Breast epithelium (tissue), 3 donors: ENCODE measurements at regions not wholly inside any gene's neighbourhood (a gene's known extent, or its start where the extent isn't known, plus 50 kb on each side); places are given as distances from the start of the nearest gene placed in this dataset.

ENCODE experiments used
- CTCF ChIP-seq, 3 donors: fragments of 450-650 bp; IDR thresholded peaks; one replicate each; pipeline ENCODE4 v1.5.1; 2016 to 2017; ENCODE audit warnings: antibody characterized with exemption in 3 of 3, mild to moderate bottlenecking in 3 of 3, moderate library complexity in 3 of 3
- POLR2A ChIP-seq: fragments of 450-650 bp; IDR thresholded peaks from one replicate; pipeline ENCODE4 v1.6.1; 2016; ENCODE audit warnings: antibody characterized with exemption, mild to moderate bottlenecking, moderate library complexity

GRCh38 chr3:152076148-152076547, 192.6 kb upstream of the MBNL1 start:
- TF ChIP-seq POLR2A (no peak), CTCF (IDR thresholded peaks at IDR 0.05) (no peak)
